Limb (tissue), 2 donors: ENCODE measurements at regions not wholly inside any gene's neighbourhood (a gene's known extent, or its start where the extent isn't known, plus 50 kb on each side); places are given as distances from the start of the nearest gene placed in this dataset.
"Not testable (repeated sequence)": the region's sequence is repeated elsewhere in the genome, so short reads cannot be mapped to it uniquely, and the experiment has no call there.

Experiments
- DNase-seq, 2 donors: peaks; one replicate each; pipeline ENCODE4 v3.0.0-alpha.2; 2016; ENCODE audit errors: extremely low spot score in 2 of 2

- no peak for DNase-seq
Observed at GRCh38 chr18:68234676-68235075, 480.2 kb downstream of the TMX3 start.

- DNase-seq = no peak
Observed at GRCh38 chr18:68234131-68234530, 480.8 kb downstream of the TMX3 start.

- DNase-seq = no peak
Observed at GRCh38 chr18:68233018-68233417, 481.9 kb downstream of the TMX3 start.

GRCh38 chr18:68229351-68229750 is 485.6 kb downstream of the TMX3 start:
- no peak for DNase-seq

GRCh38 chr18:68221111-68221724 is 493.7 kb downstream of the TMX3 start:
- DNase-seq = no peak

GRCh38 chr18:68220458-68220857 is 494.4 kb downstream of the TMX3 start:
- no peak for DNase-seq

GRCh38 chr18:68219872-68220271 is 495.0 kb downstream of the TMX3 start:
- no peak for DNase-seq

GRCh38 chr18:68219274-68219673 is 495.6 kb downstream of the TMX3 start:
- DNase-seq = no peak

GRCh38 chr18:68215931-68216330 is 499.0 kb downstream of the TMX3 start:
- DNase-seq = no peak

GRCh38 chr18:68186039-68186438 is 528.9 kb downstream of the TMX3 start:
- no peak for DNase-seq

- no peak for DNase-seq
Observed at GRCh38 chr18:68181956-68182355, 533.0 kb downstream of the TMX3 start.

- no peak for DNase-seq
Observed at GRCh38 chr18:68179811-68180210, 535.1 kb downstream of the TMX3 start.

- no peak for DNase-seq
Observed at GRCh38 chr18:68178921-68179320, 536.0 kb downstream of the TMX3 start.

GRCh38 chr18:68177807-68178702 is 536.9 kb downstream of the TMX3 start:
- DNase-seq = no peak

- no peak for DNase-seq
Observed at GRCh38 chr18:68176901-68177300, 538.0 kb downstream of the TMX3 start.

- DNase-seq = no peak
Observed at GRCh38 chr18:68172842-68173549, 541.9 kb downstream of the TMX3 start.

- no peak for DNase-seq
Observed at GRCh38 chr18:68164909-68165308, 550.0 kb downstream of the TMX3 start.

- DNase-seq = not testable (repeated sequence)
Observed at GRCh38 chr18:68153821-68154220, 561.1 kb downstream of the TMX3 start.

- peak in 1 of 2 donors; percentile 20 for DNase-seq
Observed at GRCh38 chr18:68152770-68153169, 562.1 kb downstream of the TMX3 start.

- no peak for DNase-seq
Observed at GRCh38 chr18:68150961-68151360, 563.9 kb downstream of the TMX3 start.

- no peak for DNase-seq
Observed at GRCh38 chr18:68148863-68149262, 566.0 kb downstream of the TMX3 start.

GRCh38 chr18:68147728-68148127 is 567.2 kb downstream of the TMX3 start:
- no peak for DNase-seq
